Hepatocyte (in vitro differentiated cells): ENCODE measurements at regions not wholly inside any gene's neighbourhood (a gene's known extent, or its start where the extent isn't known, plus 50 kb on each side); places are given as distances from the start of the nearest gene placed in this dataset.

Experiments
- DNase-seq: peaks from one replicate; pipeline ENCODE4 v3.0.0-alpha.2; 2016; ENCODE audit warnings: low spot score
- H2AFZ ChIP-seq: fragments of 200-600 bp; sonication (generic); 2 replicates; pipeline ENCODE4 v1.6.0; 2016; ENCODE audit warnings: antibody characterized with exemption, mild to moderate bottlenecking
- H3K27ac ChIP-seq: fragments of 200-600 bp; sonication (generic); 2 replicates; pipeline ENCODE4 v1.5.1; 2016; ENCODE audit warnings: mild to moderate bottlenecking
- H3K27me3 ChIP-seq: fragments of 200-600 bp; sonication (generic); 2 replicates; pipeline ENCODE4 v1.6.1; 2016
- H3K36me3 ChIP-seq: fragments of 200-600 bp; sonication (generic); replicated peaks from 2 replicates; pipeline ENCODE4 v1.5.1; 2016; ENCODE audit warnings: low read depth; ENCODE audit not compliant: insufficient read depth
- H3K4me1 ChIP-seq: fragments of 200-600 bp; sonication (generic); 2 replicates; pipeline ENCODE4 v1.5.1; 2016; ENCODE audit warnings: mild to moderate bottlenecking, moderate library complexity; ENCODE audit not compliant: insufficient read depth
- H3K4me2 ChIP-seq: fragments of 200-600 bp; sonication (generic); 2 replicates; pipeline ENCODE4 v1.6.0; 2016
- H3K4me3 ChIP-seq: fragments of 200-600 bp; sonication (generic); 2 replicates; pipeline ENCODE4 v1.5.1; 2016; ENCODE audit warnings: mild to moderate bottlenecking
- H3K79me2 ChIP-seq: fragments of 200-600 bp; sonication (generic); 2 replicates; pipeline ENCODE4 v1.6.0; 2017; ENCODE audit warnings: mild to moderate bottlenecking
- H3K9me2 ChIP-seq: fragments of 200-600 bp; sonication (generic); replicated peaks from 2 replicates; pipeline ENCODE4 v1.6.0; 2017; ENCODE audit warnings: mild to moderate bottlenecking; ENCODE audit not compliant: insufficient read depth
- H3K9me3 ChIP-seq: fragments of 200-600 bp; sonication (generic); 2 replicates; pipeline ENCODE4 v1.5.1; 2016; ENCODE audit warnings: low read depth, mild to moderate bottlenecking
- H4K20me1 ChIP-seq: fragments of 200-600 bp; sonication (generic); 2 replicates; pipeline ENCODE4 v1.6.0; 2016; ENCODE audit warnings: mild to moderate bottlenecking; ENCODE audit not compliant: insufficient read depth, poor library complexity, severe bottlenecking
- CTCF ChIP-seq: fragments of 200-600 bp; sonication (generic); IDR thresholded peaks from 2 replicates; pipeline ENCODE4 v1.5.1; 2016; ENCODE audit warnings: antibody characterized with exemption, mild to moderate bottlenecking; ENCODE audit not compliant: poor library complexity
- EZH2 ChIP-seq: fragments of 200-600 bp; sonication (generic); IDR thresholded peaks from 2 replicates; pipeline ENCODE4 v1.6.1; 2016; ENCODE audit warnings: antibody characterized with exemption, mild to moderate bottlenecking, borderline replicate concordance
- EZH2phosphoT487 ChIP-seq: fragments of 200-600 bp; sonication (generic); IDR thresholded peaks from one replicate; pipeline ENCODE4 v1.6.1; 2018; ENCODE audit warnings: antibody characterized with exemption, mild to moderate bottlenecking, low read depth, moderate library complexity; ENCODE audit not compliant: unreplicated experiment, severe bottlenecking
- WGBS: methylation state at CpG from one replicate; pipeline ENCODE4 v1.1.6; 2016; ENCODE audit warnings: low lambda C conversion rate; ENCODE audit errors: missing lambda C conversion rate; 5-methylcytosine and 5-hydroxymethylcytosine counted together

DNA sequence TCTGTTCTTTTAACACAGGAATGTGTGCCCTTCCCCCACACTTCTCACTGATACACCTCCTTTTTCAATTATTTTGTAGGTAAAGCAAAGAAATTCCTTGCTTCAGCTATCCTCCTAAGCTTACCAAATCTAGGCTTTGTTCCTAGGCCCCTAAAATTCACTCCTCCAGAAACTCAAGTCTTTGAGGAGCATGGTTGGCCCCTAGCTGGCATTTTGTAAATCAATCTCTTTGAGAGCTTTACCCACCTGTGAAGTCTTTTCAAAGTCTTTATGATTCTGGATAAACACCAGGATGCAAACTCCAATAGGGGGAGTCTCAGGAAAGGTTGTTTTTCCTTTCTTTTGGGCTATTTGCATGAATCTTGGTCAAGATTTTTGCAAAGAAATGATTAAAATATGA, 82.9 kb upstream of the ZNF644 start:
- Histone ChIP-seq H4K20me1 (no peaks in the 10 kb centered on the region), H3K4me3 (no peak overlapping the region), H3K4me1 (no peaks in the 10 kb centered on the region), H3K4me2 (no peak overlapping the region), H3K9me2 (no peaks in the 10 kb centered on the region), H3K27me3 (no peaks in the 10 kb centered on the region), H3K79me2 (no peaks in the 10 kb centered on the region), H3K36me3 (no peaks in the 10 kb centered on the region), H2AFZ (no peak overlapping the region), H3K27ac (no peak overlapping the region), H3K9me3 (no peaks in the 10 kb centered on the region)
- DNase-seq = no peak
- TF ChIP-seq EZH2phosphoT487 (no peak), EZH2 (no peak), CTCF (no peak)

GRCh38 chr1:91101328-91101727, 79.5 kb upstream of the ZNF644 start:
- Histone ChIP-seq H3K27ac (no peak overlapping the region), H3K36me3 (no peaks in the 10 kb centered on the region)

GRCh38 chr1:91099746-91100621, 78.1 kb upstream of the ZNF644 start:
- Histone ChIP-seq H2AFZ (no peak overlapping the region), H3K4me1 (no peaks in the 10 kb centered on the region), H3K9me3 (no peaks in the 10 kb centered on the region), H3K27me3 (no peaks in the 10 kb centered on the region), H3K27ac (no peak overlapping the region), H3K79me2 (no peaks in the 10 kb centered on the region), H3K36me3 (no peaks in the 10 kb centered on the region), H3K4me3 (no peak overlapping the region), H3K4me2 (no peak overlapping the region), H3K9me2 (no peaks in the 10 kb centered on the region), H4K20me1 (no peaks in the 10 kb centered on the region)
- no peak for DNase-seq
- TF ChIP-seq EZH2 (no peak), CTCF (no peak), EZH2phosphoT487 (no peak)
- WGBS = 66% methylated on average over 7 of the region's 7 CpGs

More at GRCh38 chr1:91101328-91101727, 79.5 kb upstream of the ZNF644 start:
- DNase-seq = no peak
- H3K79me2 ChIP-seq = no peaks in the 10 kb centered on the region
- H3K27me3 ChIP-seq = no peaks in the 10 kb centered on the region
- no peaks in the 10 kb centered on the region for H3K9me2 ChIP-seq
- 88% methylated on average over 5 of the region's 5 CpGs for WGBS
- TF ChIP-seq CTCF = no peak
- no peak for TF ChIP-seq EZH2phosphoT487
- no peak for TF ChIP-seq EZH2
- no peaks in the 10 kb centered on the region for H3K4me1 ChIP-seq
- H3K4me2 ChIP-seq = no peak overlapping the region
- H3K4me3 ChIP-seq = no peak overlapping the region
- H2AFZ ChIP-seq = no peak overlapping the region
- H4K20me1 ChIP-seq = no peaks in the 10 kb centered on the region
- H3K9me3 ChIP-seq = no peaks in the 10 kb centered on the region
